Left lung (tissue), 4 donors: ENCODE measurements at regions not wholly inside any gene's neighbourhood (a gene's known extent, or its start where the extent isn't known, plus 50 kb on each side); places are given as distances from the start of the nearest gene placed in this dataset.

Experiments
- ATAC-seq: fragments of 200-7000 bp; cut with Tn5 transposase; one replicate; pipeline ENCODE4 v1.9.1; 2020; ENCODE audit warnings: moderate library complexity
- DNase-seq, 4 donors: peaks; one replicate each; pipeline ENCODE4 v3.0.0-alpha.2; 2013 to 2020
- H3K27ac ChIP-seq, 2 donors: fragments of 200-600 bp; sonication (generic) in 1 of 2; one replicate each; pipeline versions ENCODE4 v1.5.0 to v1.8.0; 2020 to 2021
- H3K27me3 ChIP-seq, 2 donors: fragments of 200-600 bp; sonication (generic) in 1 of 2; one replicate each; pipeline versions ENCODE4 v1.5.0 to v1.8.0; 2020 to 2021
- H3K36me3 ChIP-seq, 2 donors: fragments of 200-600 bp; sonication (generic) in 1 of 2; one replicate each; pipeline versions ENCODE4 v1.5.0 to v1.8.0; 2020 to 2021
- H3K4me1 ChIP-seq, 2 donors: fragments of 200-600 bp; one replicate each; pipeline ENCODE4 v1.8.0; 2021
- H3K4me3 ChIP-seq, 2 donors: fragments of 200-600 bp; sonication (generic) in 1 of 2; one replicate each; pipeline versions ENCODE4 v1.5.0 to v1.8.0; 2020 to 2021; ENCODE audit warnings: mild to moderate bottlenecking in 1 of 2
- H3K9me3 ChIP-seq, 2 donors: fragments of 200-600 bp; sonication (generic) in 1 of 2; one replicate each; pipeline versions ENCODE4 v1.5.0 to v1.8.0; 2020 to 2021
- intact Hi-C, 2 donors: fragments of 100-400 bp; cut with DNase I; formaldehyde crosslinking; loops; one replicate each; pipeline versions ENCODE4 v1.11.2 to v1.14.2; 2022
- TF ChIP-seq, protein P1 (sequence below), 2 donors: fragments of 200-600 bp; sonication (generic) in 1 of 2; IDR thresholded peaks; one replicate each; pipeline versions ENCODE4 v1.5.0 to v1.8.0; 2021; ENCODE audit warnings: antibody characterized with exemption in 2 of 2
- donor health status: DM: no; HTN: yes; CAD: no.
- donor health status: DM: no; HTN: no; CAD: no.

GRCh38 chr3:182723596-182723995 is 69.7 kb upstream of the ATP11B start:
- TF ChIP-seq, protein P1, sequence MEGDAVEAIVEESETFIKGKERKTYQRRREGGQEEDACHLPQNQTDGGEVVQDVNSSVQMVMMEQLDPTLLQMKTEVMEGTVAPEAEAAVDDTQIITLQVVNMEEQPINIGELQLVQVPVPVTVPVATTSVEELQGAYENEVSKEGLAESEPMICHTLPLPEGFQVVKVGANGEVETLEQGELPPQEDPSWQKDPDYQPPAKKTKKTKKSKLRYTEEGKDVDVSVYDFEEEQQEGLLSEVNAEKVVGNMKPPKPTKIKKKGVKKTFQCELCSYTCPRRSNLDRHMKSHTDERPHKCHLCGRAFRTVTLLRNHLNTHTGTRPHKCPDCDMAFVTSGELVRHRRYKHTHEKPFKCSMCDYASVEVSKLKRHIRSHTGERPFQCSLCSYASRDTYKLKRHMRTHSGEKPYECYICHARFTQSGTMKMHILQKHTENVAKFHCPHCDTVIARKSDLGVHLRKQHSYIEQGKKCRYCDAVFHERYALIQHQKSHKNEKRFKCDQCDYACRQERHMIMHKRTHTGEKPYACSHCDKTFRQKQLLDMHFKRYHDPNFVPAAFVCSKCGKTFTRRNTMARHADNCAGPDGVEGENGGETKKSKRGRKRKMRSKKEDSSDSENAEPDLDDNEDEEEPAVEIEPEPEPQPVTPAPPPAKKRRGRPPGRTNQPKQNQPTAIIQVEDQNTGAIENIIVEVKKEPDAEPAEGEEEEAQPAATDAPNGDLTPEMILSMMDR (IDR thresholded peaks at IDR 0.05) = no peak
- Histone ChIP-seq H3K27me3 (peaks cover 0 to 8% of the 10 kb centered on the region in 2 donors), H3K4me3 (no peak overlapping the region), H3K27ac (no peak overlapping the region), H3K9me3 (no peaks in the 10 kb centered on the region), H3K4me1 (no peaks in the 10 kb centered on the region), H3K36me3 (no peaks in the 10 kb centered on the region)
- no peak for DNase-seq
- intact Hi-C loops = no loop called here
- ATAC-seq = peak; percentile 80

GRCh38 chr3:182725372-182726251 is 67.7 kb upstream of the ATP11B start:
- no peaks in the 10 kb centered on the region for H3K36me3 ChIP-seq
- H3K9me3 ChIP-seq = no peaks in the 10 kb centered on the region
- no peak overlapping the region for H3K27ac ChIP-seq
- no peak for DNase-seq
- ATAC-seq = no peak
- no peaks in the 10 kb centered on the region for H3K4me1 ChIP-seq
- H3K4me3 ChIP-seq = no peak overlapping the region
- TF ChIP-seq, protein P1 (IDR thresholded peaks at IDR 0.05) = no peak
- peaks cover 0 to 8% of the 10 kb centered on the region in 2 donors for H3K27me3 ChIP-seq
- intact Hi-C loops = no loop called here

DNA sequence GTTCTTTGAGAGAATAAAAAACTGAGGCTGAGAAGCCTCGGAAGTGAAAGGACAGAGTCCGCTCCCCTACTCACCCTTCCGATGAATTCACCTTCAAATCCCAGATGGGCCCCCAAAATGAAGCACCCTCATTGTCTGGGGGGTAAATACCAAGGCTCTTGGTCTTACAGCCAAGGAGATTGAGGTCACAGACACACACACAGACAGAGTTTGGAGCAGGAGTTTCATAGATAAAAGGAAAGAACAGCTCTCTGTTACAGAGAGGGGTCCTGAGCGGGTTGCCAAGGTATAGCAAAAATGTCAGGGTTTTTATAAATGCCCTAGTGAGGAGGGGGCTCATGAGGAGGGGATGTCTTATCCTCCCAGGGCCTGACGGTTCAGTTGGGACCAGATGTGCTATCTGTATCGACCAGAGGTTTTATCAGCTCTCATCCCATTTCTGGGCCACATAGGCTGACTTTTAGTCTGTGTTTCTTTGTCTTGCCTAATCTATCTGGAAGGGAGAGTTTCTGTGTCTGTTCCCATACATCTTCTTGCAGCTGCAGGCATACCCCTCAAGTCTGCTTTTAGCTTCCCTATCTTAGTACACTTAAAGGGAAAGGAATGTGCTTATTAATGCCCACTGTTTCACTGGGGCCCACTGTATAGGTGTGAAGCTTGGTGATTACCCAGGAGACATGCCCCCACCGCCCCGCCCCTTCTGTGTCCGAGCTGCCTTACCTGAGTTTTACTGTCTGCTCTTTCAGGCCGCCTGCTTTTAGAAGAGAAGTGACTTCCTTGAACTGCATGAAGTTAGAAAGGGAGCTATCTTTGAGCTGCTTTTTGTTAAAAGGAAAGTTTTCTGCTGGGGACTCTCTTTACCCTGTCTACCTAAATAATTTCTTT is 66.8 kb upstream of the ATP11B start:
- DNase-seq (no peak), ATAC-seq (no peak)
- no peaks in the 10 kb centered on the region for H3K36me3 ChIP-seq
- H3K4me1 ChIP-seq = no peaks in the 10 kb centered on the region
- peaks cover 0 to 8% of the 10 kb centered on the region in 2 donors for H3K27me3 ChIP-seq
- intact Hi-C loops = no loop called here
- H3K9me3 ChIP-seq = no peaks in the 10 kb centered on the region
- TF ChIP-seq, protein P1 (IDR thresholded peaks at IDR 0.05) = no peak
- H3K4me3 ChIP-seq = no peak overlapping the region
- H3K27ac ChIP-seq = no peak overlapping the region

GRCh38 chr3:182728238-182728637 is 65.1 kb upstream of the ATP11B start:
- DNase-seq (no peak), ATAC-seq (no peak)
- H3K4me1 ChIP-seq = no peaks in the 10 kb centered on the region
- H3K27ac ChIP-seq = no peak overlapping the region
- peaks cover 0 to 8% of the 10 kb centered on the region in 2 donors for H3K27me3 ChIP-seq
- no peaks in the 10 kb centered on the region for H3K9me3 ChIP-seq
- H3K4me3 ChIP-seq = no peak overlapping the region
- intact Hi-C loops = no loop called here
- H3K36me3 ChIP-seq = no peaks in the 10 kb centered on the region
- TF ChIP-seq, protein P1 (IDR thresholded peaks at IDR 0.05) = no peak
